ENCODE measurements at regions not wholly inside any gene's neighbourhood (a gene's known extent, or its start where the extent isn't known, plus 50 kb on each side); places are given as distances from the start of the nearest gene placed in this dataset.

- Histone ChIP-seq H3K4me1 (no peaks in the 10 kb centered on the region), H3K27me3 (no peaks in the 10 kb centered on the region), H3K4me3 (no peak overlapping the region), H3K27ac (no peak overlapping the region), H3K36me3 (no peaks in the 10 kb centered on the region), H3K9me3 (no peaks in the 10 kb centered on the region)
- WGBS, 2 donors = 70 to 74% methylated on average over 1 of the region's 1 CpG
- no peak for ATAC-seq (ENCODE audit: low FRiP score in 2 of 2)
- TF ChIP-seq POLR2AphosphoS5 (IDR thresholded peaks at IDR 0.05) (no peak), EP300 (IDR thresholded peaks at IDR 0.05) (no peak), CTCF (IDR thresholded peaks at IDR 0.05) (no peak), POLR2A (IDR thresholded peaks at IDR 0.05) (no peak)
- no peak for DNase-seq
Observed at GRCh38 chr22:34687116-34687515, 378.8 kb upstream of the ISX start.

- WGBS, 2 donors = 42 to 62% methylated on average over 1 of the region's 1 CpG
Observed at GRCh38 chr22:34688825-34689224, 377.1 kb upstream of the ISX start.

GRCh38 chr22:34696557-34696956 is 369.4 kb upstream of the ISX start:
- Histone ChIP-seq H3K36me3 (no peaks in the 10 kb centered on the region), H3K4me3 (no peak overlapping the region), H3K27ac (no peak overlapping the region), H3K4me1 (no peaks in the 10 kb centered on the region), H3K27me3 (no peaks in the 10 kb centered on the region), H3K9me3 (no peaks in the 10 kb centered on the region)
- no peak for DNase-seq
- WGBS, 2 donors = 19 to 21% methylated on average over 2 of the region's 2 CpGs
- ATAC-seq (ENCODE audit: low FRiP score in 2 of 2) = no peak
- TF ChIP-seq CTCF (IDR thresholded peaks at IDR 0.05) = no peak
- no peak for TF ChIP-seq POLR2A (IDR thresholded peaks at IDR 0.05)
- no peak for TF ChIP-seq POLR2AphosphoS5 (IDR thresholded peaks at IDR 0.05)
- no peak for TF ChIP-seq EP300 (IDR thresholded peaks at IDR 0.05)

More at GRCh38 chr22:34688825-34689224, 377.1 kb upstream of the ISX start:
- DNase-seq = no peak
- no peak for TF ChIP-seq POLR2A (IDR thresholded peaks at IDR 0.05)
- TF ChIP-seq CTCF (IDR thresholded peaks at IDR 0.05) = no peak
- no peak for TF ChIP-seq POLR2AphosphoS5 (IDR thresholded peaks at IDR 0.05)
- no peak for TF ChIP-seq EP300 (IDR thresholded peaks at IDR 0.05)
- Histone ChIP-seq H3K4me1 (no peaks in the 10 kb centered on the region), H3K27ac (no peak overlapping the region), H3K36me3 (no peaks in the 10 kb centered on the region), H3K9me3 (no peaks in the 10 kb centered on the region), H3K27me3 (no peaks in the 10 kb centered on the region), H3K4me3 (no peak overlapping the region)
- ATAC-seq (ENCODE audit: low FRiP score in 2 of 2) = no peak

GRCh38 chr22:34702279-34702678 is 363.7 kb upstream of the ISX start:
- no peak overlapping the region for H3K4me3 ChIP-seq
- H3K27me3 ChIP-seq = no peaks in the 10 kb centered on the region
- H3K9me3 ChIP-seq = no peaks in the 10 kb centered on the region
- no peak overlapping the region for H3K27ac ChIP-seq
- DNase-seq (no peak), ATAC-seq (ENCODE audit: low FRiP score in 2 of 2) (no peak)
- TF ChIP-seq CTCF (IDR thresholded peaks at IDR 0.05) (no peak), POLR2A (IDR thresholded peaks at IDR 0.05) (no peak), EP300 (IDR thresholded peaks at IDR 0.05) (no peak), POLR2AphosphoS5 (IDR thresholded peaks at IDR 0.05) (no peak)
- H3K4me1 ChIP-seq = no peaks in the 10 kb centered on the region
- WGBS, 2 donors = 77 to 90% methylated on average over 2 of the region's 2 CpGs
- no peaks in the 10 kb centered on the region for H3K36me3 ChIP-seq

- no peak overlapping the region for H3K27ac ChIP-seq
- H3K4me1 ChIP-seq = no peaks in the 10 kb centered on the region
- H3K9me3 ChIP-seq = no peaks in the 10 kb centered on the region
- 89 to 91% methylated on average over 2 of the region's 2 CpGs for WGBS, 2 donors
- TF ChIP-seq CTCF (IDR thresholded peaks at IDR 0.05) = no peak
- TF ChIP-seq POLR2A (IDR thresholded peaks at IDR 0.05) = no peak
- no peak for TF ChIP-seq POLR2AphosphoS5 (IDR thresholded peaks at IDR 0.05)
- TF ChIP-seq EP300 (IDR thresholded peaks at IDR 0.05) = no peak
- H3K36me3 ChIP-seq = no peaks in the 10 kb centered on the region
- ATAC-seq (ENCODE audit: low FRiP score in 2 of 2) = no peak
- DNase-seq = no peak
- no peaks in the 10 kb centered on the region for H3K27me3 ChIP-seq
- no peak overlapping the region for H3K4me3 ChIP-seq
Observed at GRCh38 chr22:34709641-34710040, 356.3 kb upstream of the ISX start.

Measured in upper lobe of left lung (tissue), 6 donors.